Endometrium (tissue), 2 donors: ENCODE measurements at regions not wholly inside any gene's neighbourhood (a gene's known extent, or its start where the extent isn't known, plus 50 kb on each side); places are given as distances from the start of the nearest gene placed in this dataset.

Experiments used
- FAIRE-seq: peaks from 2 replicates; lab custom pipeline; 2012; peaks lifted over from hg19 to GRCh38; lab: Jason Lieb, UNC
- donor health status: control.
- donor health status: control.

DNA sequence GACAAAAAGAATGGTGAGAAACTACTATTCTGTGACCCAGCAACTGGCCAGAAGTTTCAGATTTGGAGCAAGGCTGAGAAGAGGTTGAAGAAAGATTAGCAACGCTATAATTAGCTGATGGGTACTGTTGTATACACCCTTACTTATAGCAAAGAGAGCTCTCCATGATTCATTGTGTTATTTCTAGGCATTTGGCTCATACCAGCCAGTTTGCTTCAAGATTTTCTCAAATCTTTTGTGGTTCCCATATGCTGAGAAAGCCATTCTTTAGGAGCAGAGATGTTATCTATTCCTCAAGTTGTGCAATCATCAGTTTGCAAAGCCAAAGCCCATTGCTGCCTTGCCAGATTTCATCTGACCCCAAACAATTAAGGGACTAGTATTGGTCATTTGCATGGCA, 179.4 kb downstream of the ETS1 start:
- FAIRE-seq: no peak

DNA sequence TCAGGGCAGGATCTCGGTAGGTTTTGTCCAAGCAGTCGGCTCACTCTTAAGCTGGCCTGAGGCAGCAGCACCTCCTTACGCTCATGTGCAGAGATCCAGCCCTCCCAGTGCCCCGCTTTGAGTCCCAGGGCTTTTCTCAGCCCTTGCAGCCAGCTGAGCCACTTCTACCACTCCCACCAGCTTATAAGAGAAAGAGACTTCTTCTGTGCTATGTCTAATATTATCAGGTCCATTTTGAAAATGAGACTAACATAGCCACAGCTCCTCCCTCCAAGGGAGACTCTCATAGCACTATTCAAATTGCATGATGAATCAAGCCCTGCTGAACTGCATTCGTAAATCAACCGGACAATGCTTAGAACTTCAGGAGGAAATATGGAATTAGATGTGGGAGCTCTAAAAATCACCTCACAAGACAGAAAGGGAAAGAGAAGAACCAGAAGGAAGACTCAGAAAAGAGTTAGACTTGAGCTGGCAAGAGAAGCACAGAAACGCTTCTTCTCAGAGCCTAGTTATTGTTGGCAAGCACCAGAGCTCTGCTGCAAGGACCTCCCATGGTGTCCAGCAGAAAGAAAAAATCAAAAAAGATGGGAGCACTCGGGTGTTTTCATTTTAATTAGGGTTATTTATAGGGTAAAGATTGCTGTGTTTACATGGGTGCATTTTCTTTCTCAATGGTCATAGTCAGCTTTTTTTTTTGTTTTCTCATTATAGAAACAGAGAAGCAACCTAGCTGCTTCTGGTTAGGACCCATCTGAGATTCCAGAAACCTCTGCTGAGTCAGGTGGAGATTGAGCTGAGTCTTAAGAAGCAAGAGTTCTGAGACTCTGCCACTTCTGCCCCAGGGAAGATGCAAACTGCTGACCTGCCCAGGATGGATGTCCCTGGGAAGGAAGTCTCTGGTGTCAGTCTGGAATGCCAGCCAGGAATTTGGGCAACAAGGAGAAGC, 181.4 kb downstream of the ETS1 start:
- FAIRE-seq: peak; percentile 92

DNA sequence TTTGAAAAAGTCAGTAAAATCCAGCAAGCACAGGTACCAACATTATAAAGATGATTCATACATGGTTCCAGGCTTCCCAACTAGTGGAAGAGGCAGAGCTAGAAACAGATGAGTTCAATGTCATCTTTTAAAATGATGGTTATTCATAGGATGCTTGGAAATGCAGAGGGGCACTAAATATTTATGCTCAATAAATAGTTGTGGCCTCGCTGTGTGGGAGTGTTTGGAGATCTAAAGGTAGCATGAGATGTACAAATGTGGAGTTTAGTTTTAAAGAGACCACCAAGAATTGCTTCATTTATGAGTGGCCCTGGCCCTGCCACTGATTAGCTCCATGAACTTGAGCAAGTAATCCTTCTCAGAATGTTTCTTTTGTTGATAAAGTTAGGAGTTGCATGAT, 182.2 kb downstream of the ETS1 start:
- FAIRE-seq: no peak

- FAIRE-seq: no peak
These were observed 182.9 kb downstream of the ETS1 start for GRCh38 chr11:128404437-128404836.

DNA sequence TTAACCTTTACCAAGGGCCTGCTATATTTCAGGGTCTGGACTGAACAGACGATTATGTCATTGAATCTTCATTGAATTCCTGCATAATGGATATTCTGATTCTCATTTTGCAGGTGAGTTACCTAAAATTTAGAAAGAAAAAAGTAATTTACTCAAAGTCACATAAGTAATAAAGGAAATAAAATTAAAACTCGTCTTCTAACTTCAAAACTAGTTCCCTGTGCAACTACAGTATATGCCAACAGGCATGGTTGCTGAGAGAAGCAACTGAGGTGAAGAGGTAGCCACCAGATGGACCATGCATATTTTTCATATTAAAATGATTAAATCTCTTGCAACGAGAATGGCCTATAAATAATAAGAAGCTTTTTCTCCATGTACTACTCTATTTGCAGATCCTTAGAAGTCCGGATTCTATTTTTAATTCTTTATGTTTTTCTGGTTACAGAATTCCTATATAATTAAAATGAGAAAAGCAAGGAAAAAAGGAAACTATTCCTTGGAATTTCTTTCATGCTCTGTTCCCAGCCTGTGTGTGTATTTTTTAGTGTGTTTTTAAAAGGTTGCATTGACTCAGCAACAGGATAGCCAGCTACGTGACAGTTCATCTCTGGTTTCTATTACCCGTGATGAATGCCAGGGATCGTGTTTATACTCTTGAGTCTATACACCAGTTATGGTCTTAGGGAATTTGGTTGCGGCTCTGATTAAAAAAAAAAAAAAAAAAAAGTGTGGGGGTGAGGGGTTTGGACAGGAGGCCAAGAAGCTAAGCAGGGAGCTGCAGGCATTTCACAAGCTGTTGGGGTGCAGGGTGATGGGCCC, 186.8 kb downstream of the ETS1 start:
- peak; percentile 85 for FAIRE-seq

- no peak for FAIRE-seq
These were observed 187.9 kb downstream of the ETS1 start for GRCh38 chr11:128399251-128400121.

GRCh38 chr11:128398517-128399250, 188.7 kb downstream of the ETS1 start:
- no peak for FAIRE-seq

- no peak for FAIRE-seq
These were observed 190.0 kb downstream of the ETS1 start for GRCh38 chr11:128397362-128397761.

DNA sequence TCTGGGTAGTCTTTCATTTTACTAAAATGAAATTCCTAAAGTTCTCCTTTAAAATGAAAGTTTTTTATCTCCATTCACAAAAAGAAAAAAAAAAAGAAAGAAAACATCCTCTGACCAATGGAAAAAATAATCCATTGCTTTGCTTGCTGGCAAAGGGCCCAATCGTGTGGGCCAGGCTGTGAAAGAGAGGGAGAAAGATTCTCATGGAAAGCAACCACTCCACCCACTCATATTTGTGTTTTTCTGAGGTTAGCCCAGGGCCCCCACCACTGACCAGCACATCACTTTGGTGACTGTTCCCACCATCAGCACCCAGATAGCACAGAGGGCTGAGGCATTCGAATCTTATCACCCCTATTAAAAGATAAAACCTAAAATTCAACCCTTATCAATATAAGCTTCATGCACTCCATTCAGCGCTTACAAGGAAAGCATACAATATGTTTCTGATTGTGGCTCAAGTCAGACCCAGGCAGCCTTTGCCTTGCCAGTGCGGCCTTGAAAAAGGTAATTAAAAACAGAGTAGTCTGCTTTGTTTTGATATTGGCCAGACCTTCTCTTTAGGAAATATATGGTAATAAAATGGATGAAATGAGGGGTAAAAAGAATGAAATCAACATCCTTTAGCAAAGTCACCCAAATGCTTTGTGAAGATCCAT, 192.8 kb downstream of the ETS1 start:
- FAIRE-seq: no peak

GRCh38 chr11:128392259-128392658, 195.1 kb downstream of the ETS1 start:
- no peak for FAIRE-seq

GRCh38 chr11:128391811-128392210, 195.5 kb downstream of the ETS1 start:
- FAIRE-seq: no peak

GRCh38 chr11:128390246-128390645, 197.1 kb downstream of the ETS1 start:
- FAIRE-seq: no peak

GRCh38 chr11:128389461-128389976, 197.8 kb downstream of the ETS1 start:
- no peak for FAIRE-seq

DNA sequence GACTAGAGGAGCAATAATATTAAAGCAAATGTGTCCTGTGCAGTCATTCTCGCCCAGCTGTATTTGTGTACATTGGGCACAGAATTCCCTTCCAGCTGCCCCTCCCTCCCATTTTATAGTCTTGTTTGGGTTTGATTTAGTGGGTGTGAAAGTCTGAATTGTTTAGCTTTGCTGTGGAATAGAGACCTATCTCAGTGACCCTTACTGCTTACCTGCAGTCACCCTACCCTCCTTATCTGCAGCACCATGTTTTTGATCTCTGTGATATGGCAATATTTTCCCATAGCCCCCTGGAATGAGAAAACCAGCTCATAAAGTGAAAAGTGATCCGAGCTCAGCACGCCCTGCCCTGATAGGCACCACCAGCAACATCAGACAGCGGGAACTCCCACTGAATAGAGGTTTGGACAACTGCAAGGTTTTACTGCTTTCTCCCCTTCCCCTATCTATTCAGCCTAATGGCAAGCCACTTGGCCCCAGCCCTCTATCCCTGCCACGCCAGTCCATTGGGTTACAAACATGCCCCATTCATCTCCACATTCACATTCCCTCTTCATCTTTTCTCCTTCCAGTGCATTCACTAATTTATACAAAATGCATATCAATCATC, 199.0 kb downstream of the ETS1 start:
- no peak for FAIRE-seq

DNA sequence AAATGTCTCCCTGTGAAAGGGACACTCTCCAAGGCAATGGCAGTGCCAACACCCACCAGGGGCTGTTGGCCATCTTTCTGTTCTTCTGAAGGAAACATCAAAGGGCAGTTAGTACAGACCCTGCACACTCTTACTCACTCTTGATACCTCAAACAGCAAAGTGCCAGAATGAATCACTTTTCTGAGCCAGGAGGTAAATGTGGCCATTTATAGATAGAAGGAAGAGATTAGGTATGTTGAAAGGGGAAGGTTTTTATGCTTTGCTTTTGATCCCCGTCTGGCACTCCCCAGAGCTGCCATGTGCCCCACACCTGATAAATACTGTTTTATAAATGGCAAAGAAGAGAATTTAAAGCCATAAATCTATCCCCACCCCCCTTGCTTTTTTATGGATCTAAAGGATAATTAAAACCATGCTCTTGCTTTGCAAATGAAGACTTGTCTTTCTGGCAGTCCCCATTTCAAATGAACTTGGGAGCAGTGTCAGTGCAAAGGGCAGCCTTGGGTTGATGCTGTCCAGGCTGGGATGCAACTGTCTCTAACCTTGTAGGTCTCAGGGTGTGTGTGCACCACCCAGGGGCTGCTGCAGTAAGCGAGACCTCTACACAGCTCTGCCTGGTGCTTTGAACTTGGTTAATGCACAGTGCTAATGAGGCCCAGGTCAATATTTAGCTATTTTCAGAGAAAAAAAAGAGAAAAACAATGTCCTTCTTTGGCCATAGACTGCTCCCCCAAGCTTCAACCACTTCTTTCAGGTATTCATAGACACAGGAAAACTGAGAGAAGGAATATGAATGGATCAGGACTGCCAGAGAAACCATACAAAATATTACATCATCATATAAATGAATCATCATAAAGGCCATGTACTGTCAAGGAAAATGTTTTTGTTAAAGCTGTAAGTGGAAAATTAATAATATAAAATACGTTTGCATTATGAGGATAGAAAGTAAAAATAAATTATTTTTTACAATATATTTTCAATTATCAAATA, 207.5 kb downstream of the ETS1 start:
- FAIRE-seq: no peak

GRCh38 chr11:128375961-128376360, 211.4 kb downstream of the ETS1 start:
- no peak for FAIRE-seq

- no peak for FAIRE-seq
These were observed 213.3 kb downstream of the ETS1 start for GRCh38 chr11:128374026-128374425.

GRCh38 chr11:128372977-128373376, 214.4 kb downstream of the ETS1 start:
- FAIRE-seq: no peak

GRCh38 chr11:128367573-128367972, 219.8 kb downstream of the ETS1 start:
- FAIRE-seq: no peak
